Aorta (tissue), 5 donors: ENCODE measurements at regions not wholly inside any gene's neighbourhood (a gene's known extent, or its start where the extent isn't known, plus 50 kb on each side); places are given as distances from the start of the nearest gene placed in this dataset.

ENCODE experiments used
- ATAC-seq: fragments of 200-7000 bp; cut with Tn5 transposase; one replicate; pipeline ENCODE4 v1.9.1; 2022; ENCODE audit warnings: moderate library complexity; ENCODE audit not compliant: low FRiP score
- DNase-seq, 2 donors: peaks; one replicate each; pipeline ENCODE4 v3.0.0-alpha.2; 2020
- H3K27ac ChIP-seq, 2 donors: one replicate each; pipeline ENCODE4 v1.5.1; 2013; ENCODE audit warnings: low read length in 2 of 2, mild to moderate bottlenecking in 2 of 2, moderate library complexity in 2 of 2, control low read depth in 1 of 2, inconsistent platforms in 1 of 2, low read depth in 1 of 2
- H3K27me3 ChIP-seq, 2 donors: one replicate each; pipeline ENCODE4 v1.6.1; 2013; ENCODE audit warnings: control low read depth in 1 of 2, low read length in 1 of 2, mild to moderate bottlenecking in 1 of 2, moderate library complexity in 1 of 2; ENCODE audit not compliant: insufficient read depth in 2 of 2, control insufficient read depth in 1 of 2
- H3K36me3 ChIP-seq, 2 donors: one replicate each; pipeline ENCODE4 v1.6.1; 2013; ENCODE audit warnings: control low read depth in 1 of 2, low read length in 1 of 2, mild to moderate bottlenecking in 1 of 2; ENCODE audit not compliant: insufficient read depth in 2 of 2, control insufficient read depth in 1 of 2
- H3K4me1 ChIP-seq, 2 donors: one replicate each; pipeline ENCODE4 v1.6.1; 2013; ENCODE audit warnings: low read length in 2 of 2, control low read depth in 1 of 2, mild to moderate bottlenecking in 1 of 2, moderate library complexity in 1 of 2; ENCODE audit not compliant: insufficient read depth in 2 of 2, control insufficient read depth in 1 of 2
- H3K4me3 ChIP-seq, 2 donors: one replicate each; pipeline ENCODE4 v1.5.1; 2013; ENCODE audit warnings: low read length in 2 of 2, control low read depth in 1 of 2, mild to moderate bottlenecking in 1 of 2
- H3K9me3 ChIP-seq: one replicate; pipeline ENCODE4 v1.6.1; 2013; ENCODE audit warnings: mild to moderate bottlenecking, low read length; ENCODE audit not compliant: control insufficient read depth
- WGBS, 2 donors: extraction: QIAGEN DNeasy Blood & Tissue Kit; methylation state at CpG; one replicate each; pipeline ENCODE4 v1.1.7; 2013; 5-methylcytosine and 5-hydroxymethylcytosine counted together
- intact Hi-C, 2 donors: fragments of 100-400 bp; cut with DNase I; formaldehyde crosslinking; loops; one replicate each; pipeline versions ENCODE4 v1.14.2 to v1.15.0; 2022
- donor health status: healthy with polysubstance abuse.
- donor health status: Bipolar disorder and iron deficiency.
- donor health status: DM: no; HTN: no; CAD: no.
- donor health status: DM: no; HTN: no; CAD: no.
- donor health status: DM: yes; HTN: yes; CAD: no.

- Histone ChIP-seq H3K27ac (no peak overlapping the region), H3K4me1 (no peaks in the 10 kb centered on the region), H3K4me3 (no peak overlapping the region), H3K9me3 (peaks cover 2% of the 10 kb centered on the region), H3K36me3 (no peaks in the 10 kb centered on the region), H3K27me3 (no peaks in the 10 kb centered on the region)
- DNase-seq (no peak), ATAC-seq (no peak)
- intact Hi-C loops, result no loop called here
- WGBS, 2 donors, result 26 to 36% methylated on average over 1 of the region's 1 CpG
Measured at GRCh38 chr1:194252199-194252598, 1065.8 kb upstream of the B3GALT2 start.

GRCh38 chr1:194241215-194241614 lies 1054.8 kb upstream of the B3GALT2 start:
- no peaks in the 10 kb centered on the region for H3K27me3 ChIP-seq
- ATAC-seq (no peak), DNase-seq (no peak)
- H3K4me3 ChIP-seq, result no peak overlapping the region
- 90 to 91% methylated on average over 1 of the region's 1 CpG for WGBS, 2 donors
- H3K27ac ChIP-seq, result no peak overlapping the region
- no peaks in the 10 kb centered on the region for H3K9me3 ChIP-seq
- intact Hi-C loops, result no loop called here
- H3K36me3 ChIP-seq, result no peaks in the 10 kb centered on the region
- H3K4me1 ChIP-seq, result no peaks in the 10 kb centered on the region

GRCh38 chr1:194233069-194233468 lies 1046.7 kb upstream of the B3GALT2 start:
- Histone ChIP-seq H3K36me3 (no peaks in the 10 kb centered on the region), H3K27ac (no peak overlapping the region), H3K4me1 (no peaks in the 10 kb centered on the region), H3K9me3 (no peaks in the 10 kb centered on the region), H3K4me3 (no peak overlapping the region), H3K27me3 (no peaks in the 10 kb centered on the region)
- ATAC-seq (no peak), DNase-seq (no peak)
- intact Hi-C loops, result no loop called here
- 14 to 27% methylated on average over 2 of the region's 2 CpGs for WGBS, 2 donors

GRCh38 chr1:194230351-194231144 lies 1044.1 kb upstream of the B3GALT2 start:
- intact Hi-C loops, result no loop called here
- ATAC-seq (no peak), DNase-seq (peak in 1 of 2 donors; percentile 21)
- Histone ChIP-seq H3K4me1 (no peaks in the 10 kb centered on the region), H3K27me3 (no peaks in the 10 kb centered on the region), H3K9me3 (no peaks in the 10 kb centered on the region), H3K4me3 (no peak overlapping the region), H3K27ac (no peak overlapping the region), H3K36me3 (no peaks in the 10 kb centered on the region)
- WGBS, 2 donors, result 94 to 96% methylated on average over 4 of the region's 4 CpGs

- no peaks in the 10 kb centered on the region for H3K9me3 ChIP-seq
- no peak for ATAC-seq
- H3K27me3 ChIP-seq, result no peaks in the 10 kb centered on the region
- intact Hi-C loops, result no loop called here
- H3K36me3 ChIP-seq, result no peaks in the 10 kb centered on the region
- WGBS, 2 donors, result 95 to 100% methylated on average over 1 of the region's 1 CpG
- no peak for DNase-seq
- H3K4me1 ChIP-seq, result no peaks in the 10 kb centered on the region
- H3K4me3 ChIP-seq, result no peak overlapping the region
- H3K27ac ChIP-seq, result no peak overlapping the region
Measured at GRCh38 chr1:194228427-194228826, 1042.0 kb upstream of the B3GALT2 start.

- ATAC-seq, result no peak
Measured at GRCh38 chr1:194227161-194227560, 1040.7 kb upstream of the B3GALT2 start.

GRCh38 chr1:194225821-194226220 lies 1039.4 kb upstream of the B3GALT2 start:
- intact Hi-C loops, result no loop called here
- WGBS, 2 donors, result 54 to 74% methylated on average over 2 of the region's 2 CpGs
- ATAC-seq (no peak), DNase-seq (no peak)
- Histone ChIP-seq H3K9me3 (no peaks in the 10 kb centered on the region), H3K27me3 (no peaks in the 10 kb centered on the region), H3K27ac (no peak overlapping the region), H3K36me3 (no peaks in the 10 kb centered on the region), H3K4me3 (no peak overlapping the region), H3K4me1 (no peaks in the 10 kb centered on the region)

More at GRCh38 chr1:194227161-194227560, 1040.7 kb upstream of the B3GALT2 start:
- Histone ChIP-seq H3K27ac (no peak overlapping the region), H3K36me3 (no peaks in the 10 kb centered on the region), H3K27me3 (no peaks in the 10 kb centered on the region), H3K4me1 (no peaks in the 10 kb centered on the region), H3K4me3 (no peak overlapping the region), H3K9me3 (no peaks in the 10 kb centered on the region)
- intact Hi-C loops, result no loop called here
- 92 to 96% methylated on average over 1 of the region's 1 CpG for WGBS, 2 donors
- no peak for DNase-seq

- intact Hi-C loops, result no loop called here
- 88 to 89% methylated on average over 1 of the region's 1 CpG for WGBS, 2 donors
- Histone ChIP-seq H3K27me3 (no peaks in the 10 kb centered on the region), H3K9me3 (no peaks in the 10 kb centered on the region), H3K36me3 (no peaks in the 10 kb centered on the region), H3K27ac (no peak overlapping the region), H3K4me1 (no peaks in the 10 kb centered on the region), H3K4me3 (no peak overlapping the region)
- no peak for DNase-seq
- no peak for ATAC-seq
Measured at GRCh38 chr1:194223596-194223995, 1037.2 kb upstream of the B3GALT2 start.

GRCh38 chr1:194215448-194215847 lies 1029.0 kb upstream of the B3GALT2 start:
- ATAC-seq (no peak), DNase-seq (no peak)
- Histone ChIP-seq H3K4me3 (no peak overlapping the region), H3K27me3 (no peaks in the 10 kb centered on the region), H3K9me3 (no peaks in the 10 kb centered on the region), H3K4me1 (no peaks in the 10 kb centered on the region), H3K36me3 (no peaks in the 10 kb centered on the region), H3K27ac (no peak overlapping the region)
- WGBS, 2 donors, result 93 to 97% methylated on average over 1 of the region's 1 CpG
- intact Hi-C loops, result no loop called here
